GM21723 (cell line): ENCODE measurements at regions not wholly inside any gene's neighbourhood (a gene's known extent, or its start where the extent isn't known, plus 50 kb on each side); places are given as distances from the start of the nearest gene placed in this dataset.
A peak's percentile ranks its signal among the peaks of the same experiment; 100 is the strongest.

Experiments
- ATAC-seq: cut with Tn5 transposase; IDR thresholded peaks from one replicate; pipeline ENCODE4 v1.9.1; 2021; ENCODE audit warnings: mild to moderate bottlenecking, moderate library complexity; ENCODE audit not compliant: unreplicated experiment

GRCh38 chr5:61735531-61735930, 403.5 kb downstream of the ZSWIM6 start:
- ATAC-seq, result no peak

GRCh38 chr5:61735995-61736394, 403.9 kb downstream of the ZSWIM6 start:
- no peak for ATAC-seq

- no peak for ATAC-seq
Measured at GRCh38 chr5:61737301-61737963, 405.4 kb downstream of the ZSWIM6 start.

- no peak for ATAC-seq
Measured at GRCh38 chr5:61737964-61738340, 405.9 kb downstream of the ZSWIM6 start.

GRCh38 chr5:61738446-61738845, 406.4 kb downstream of the ZSWIM6 start:
- ATAC-seq, result no peak

GRCh38 chr5:61744690-61745619, 412.9 kb downstream of the ZSWIM6 start:
- ATAC-seq, result no peak

- ATAC-seq, result no peak
Measured at GRCh38 chr5:61746831-61747575, 414.9 kb downstream of the ZSWIM6 start.

- no peak for ATAC-seq
Measured at GRCh38 chr5:61748121-61748520, 416.1 kb downstream of the ZSWIM6 start.

- no peak for ATAC-seq
Measured at GRCh38 chr5:61748651-61749050, 416.6 kb downstream of the ZSWIM6 start.

- no peak for ATAC-seq
Measured at GRCh38 chr5:61752588-61752987, 420.5 kb downstream of the ZSWIM6 start.

GRCh38 chr5:61754792-61755191, 422.7 kb downstream of the ZSWIM6 start:
- no peak for ATAC-seq

GRCh38 chr5:61755726-61756222, 423.7 kb downstream of the ZSWIM6 start:
- no peak for ATAC-seq

- ATAC-seq, result no peak
Measured at GRCh38 chr5:61758711-61759110, 426.7 kb downstream of the ZSWIM6 start.

GRCh38 chr5:61765471-61765870, 433.4 kb downstream of the ZSWIM6 start:
- no peak for ATAC-seq

- ATAC-seq, result no peak
Measured at GRCh38 chr5:61766141-61766540, 434.1 kb downstream of the ZSWIM6 start.

- ATAC-seq, result no peak
Measured at GRCh38 chr5:61767231-61768080, 435.4 kb downstream of the ZSWIM6 start.

GRCh38 chr5:61768692-61769281, 436.7 kb downstream of the ZSWIM6 start:
- ATAC-seq, result peak; percentile 95

- ATAC-seq, result no peak
Measured at GRCh38 chr5:61771062-61771461, 439.0 kb downstream of the ZSWIM6 start.

- ATAC-seq, result no peak
Measured at GRCh38 chr5:61771808-61772207, 439.8 kb downstream of the ZSWIM6 start.

GRCh38 chr5:61775901-61776300, 443.8 kb downstream of the ZSWIM6 start:
- no peak for ATAC-seq
